GM18505 (cell line): ENCODE measurements at regions not wholly inside any gene's neighbourhood (a gene's known extent, or its start where the extent isn't known, plus 50 kb on each side); places are given as distances from the start of the nearest gene placed in this dataset.

Experiments
- ATAC-seq: cut with Tn5 transposase; IDR thresholded peaks from one replicate; pipeline ENCODE4 v1.9.1; 2021; ENCODE audit not compliant: unreplicated experiment
- POLR2A ChIP-seq: IDR thresholded peaks from 4 replicates; pipeline ENCODE4 v1.6.1; 2011; ENCODE audit warnings: borderline replicate concordance; ENCODE audit not compliant: insufficient read depth, insufficient read length; ENCODE audit errors: extremely low read depth

DNA sequence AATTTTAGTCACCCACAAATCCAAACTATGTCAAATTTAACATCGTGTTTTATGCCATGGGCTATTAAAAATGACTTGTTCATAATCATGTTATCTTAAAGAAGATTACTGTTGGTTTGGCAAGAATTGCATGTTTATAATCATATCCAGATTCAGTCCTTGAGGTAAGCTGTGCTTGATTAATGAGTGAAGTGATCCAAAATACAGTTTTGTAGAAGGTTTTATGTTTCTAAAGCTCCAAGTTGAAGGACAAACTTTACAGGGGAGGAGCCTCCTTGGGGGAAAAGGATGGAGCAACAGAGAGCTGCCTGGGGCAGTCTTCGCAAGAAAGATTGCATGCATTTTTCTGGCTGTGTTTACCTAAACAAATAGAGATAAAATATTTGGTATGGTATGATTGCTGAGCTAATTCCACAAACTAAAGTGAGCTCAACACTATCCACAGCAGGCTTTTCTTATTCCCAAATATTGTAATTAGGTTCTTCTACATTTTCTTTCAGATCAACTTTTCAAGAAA lies 189.5 kb upstream of the TYRP1 start:
- ATAC-seq = no peak
- no peak for TF ChIP-seq POLR2A

DNA sequence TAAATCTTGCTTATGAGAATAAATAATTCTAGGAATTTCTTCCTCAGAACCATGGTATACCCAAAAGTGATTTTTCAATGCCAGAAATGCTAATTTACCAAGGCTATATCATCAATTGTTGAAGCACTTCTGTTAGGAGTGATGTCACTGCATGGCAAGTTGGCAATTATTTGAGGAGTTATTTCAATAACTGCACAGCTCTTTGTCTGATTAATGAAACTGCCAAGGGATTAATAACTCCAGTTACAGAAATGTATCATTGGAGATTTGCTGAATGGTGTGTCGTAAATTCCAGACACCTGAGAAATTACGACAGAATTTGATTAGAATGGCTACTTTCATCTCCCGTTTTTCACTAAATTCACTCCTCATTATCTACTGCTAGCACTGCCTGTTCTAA lies 182.6 kb upstream of the TYRP1 start:
- no peak for ATAC-seq
- no peak for TF ChIP-seq POLR2A

DNA sequence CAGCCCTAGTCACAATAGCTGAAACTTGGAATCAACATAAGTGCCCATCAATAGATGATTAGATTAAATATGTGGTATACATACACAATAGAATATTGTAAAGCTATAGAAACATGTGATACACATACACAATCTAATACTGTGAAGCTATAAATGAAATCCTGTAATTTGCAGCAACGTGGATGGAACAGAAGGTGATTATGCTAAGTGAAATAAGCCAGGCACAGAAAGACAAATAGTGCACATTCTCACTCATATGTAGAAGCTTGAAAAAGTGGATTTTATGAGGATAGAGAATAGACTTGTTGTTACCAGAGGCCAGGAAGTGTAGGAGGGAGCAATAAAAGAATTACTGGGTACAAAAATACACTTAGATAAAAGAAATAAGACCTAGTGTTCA lies 181.5 kb upstream of the TYRP1 start:
- no peak for ATAC-seq
- TF ChIP-seq POLR2A = no peak

DNA sequence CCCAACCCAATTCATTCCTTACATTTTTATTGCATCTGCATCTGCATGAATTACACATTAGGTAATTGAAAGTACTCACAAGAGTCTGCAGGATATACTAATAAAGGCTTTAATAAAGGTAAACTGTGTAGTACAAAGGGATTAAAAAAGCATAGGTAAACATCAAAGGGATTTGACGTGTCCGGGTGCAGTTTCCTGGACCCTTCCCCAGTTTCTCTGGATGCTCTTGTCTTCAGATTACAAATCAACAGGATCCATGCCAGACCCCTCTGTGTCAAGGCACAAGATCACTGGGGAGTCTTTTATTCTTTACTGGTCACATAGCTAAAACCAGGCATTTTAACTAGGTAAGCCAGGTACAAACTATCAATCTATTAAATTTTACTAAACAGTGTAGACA lies 177.2 kb upstream of the TYRP1 start:
- TF ChIP-seq POLR2A = no peak
- no peak for ATAC-seq

DNA sequence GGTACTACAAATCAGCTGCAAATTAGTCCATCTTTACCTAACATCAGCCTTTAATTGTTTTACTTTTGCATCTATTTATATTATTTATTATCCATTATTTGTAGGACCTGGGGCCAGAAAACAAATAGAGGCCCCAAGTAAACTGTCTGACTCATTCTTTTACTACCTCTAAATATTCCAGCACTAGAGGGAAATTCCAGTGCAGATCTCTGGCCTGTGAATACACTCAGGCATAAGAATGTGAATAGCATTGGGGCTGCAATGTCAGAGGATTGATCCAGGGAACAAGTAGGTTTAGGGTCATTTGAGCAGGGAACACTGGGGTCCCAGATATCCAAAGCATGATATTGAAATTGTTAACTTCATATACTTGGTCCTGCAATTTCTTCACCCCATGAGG lies 176.6 kb upstream of the TYRP1 start:
- TF ChIP-seq POLR2A = no peak
- no peak for ATAC-seq

DNA sequence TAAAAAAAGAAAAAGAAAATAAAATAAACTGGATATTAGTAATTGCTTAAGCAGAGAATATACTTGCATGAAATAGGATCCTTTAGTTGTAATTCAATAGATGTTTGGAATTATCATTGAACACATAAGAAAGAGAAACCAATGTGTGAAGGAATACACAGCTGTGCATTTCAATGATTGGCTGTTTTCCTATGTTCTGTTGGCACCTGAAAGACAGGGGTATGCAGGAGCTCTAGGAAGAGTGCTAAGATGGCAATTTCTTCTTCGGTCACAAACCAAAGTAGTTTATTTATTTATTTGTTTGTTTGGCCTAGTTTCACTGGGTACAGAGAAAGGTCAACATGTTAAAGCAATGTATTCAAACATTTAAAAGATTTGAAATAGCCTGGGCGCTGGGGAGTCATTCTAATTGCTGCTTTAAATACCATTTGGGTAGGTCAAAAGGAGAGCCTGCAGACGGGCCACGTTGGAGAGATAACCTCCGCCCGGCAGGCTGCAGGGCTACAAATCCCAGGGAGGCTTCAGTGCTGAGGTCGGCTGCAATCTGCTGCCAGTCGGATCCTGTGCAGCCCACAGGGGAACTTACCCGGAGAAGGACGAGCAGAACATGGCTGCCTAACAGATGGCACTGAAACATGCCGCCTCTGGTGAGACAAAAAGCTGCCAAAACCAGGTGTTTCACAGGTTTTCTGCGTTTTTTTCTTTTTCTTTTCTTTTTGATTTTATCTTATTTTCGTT lies 154.2 kb upstream of the TYRP1 start:
- TF ChIP-seq POLR2A = no peak
- ATAC-seq = no peak

DNA sequence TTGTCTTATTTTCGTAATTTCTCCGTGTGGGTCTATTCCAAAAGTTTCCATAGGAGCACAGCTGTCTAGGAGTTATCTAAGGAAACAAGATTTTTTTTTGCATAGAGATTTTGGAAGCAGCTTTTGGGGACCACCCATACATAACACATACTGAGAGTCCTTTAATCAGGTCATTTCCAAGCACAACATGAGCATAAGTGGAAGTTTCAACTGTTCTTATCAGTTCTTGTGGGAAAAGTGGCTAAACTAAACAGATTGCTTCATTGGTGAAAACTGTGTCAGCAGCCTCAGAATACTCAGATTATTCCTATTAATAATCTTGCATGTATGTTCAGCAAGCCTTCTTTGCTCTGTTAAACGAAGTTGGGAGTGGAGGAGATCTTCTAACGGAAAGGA lies 153.6 kb upstream of the TYRP1 start:
- no peak for TF ChIP-seq POLR2A
- ATAC-seq = no peak

DNA sequence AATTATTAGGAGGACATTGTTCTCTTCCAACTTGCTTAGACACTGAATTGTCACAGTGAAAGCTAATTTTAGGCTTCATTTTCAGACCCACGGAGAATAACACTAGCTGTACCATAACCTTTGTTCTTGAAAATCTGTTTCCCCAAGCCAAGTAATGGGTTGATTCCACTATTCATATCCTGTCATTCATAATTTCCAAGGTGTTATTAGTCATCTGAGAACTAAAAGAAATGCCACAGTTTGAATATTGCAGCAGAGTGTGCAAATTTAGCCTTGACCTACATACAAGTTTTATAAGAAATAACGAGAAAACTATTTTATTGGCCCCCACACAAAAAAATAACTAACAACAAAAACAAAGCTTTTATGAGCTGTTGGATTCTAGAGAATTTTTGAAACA lies 148.5 kb upstream of the TYRP1 start:
- TF ChIP-seq POLR2A = no peak
- no peak for ATAC-seq

DNA sequence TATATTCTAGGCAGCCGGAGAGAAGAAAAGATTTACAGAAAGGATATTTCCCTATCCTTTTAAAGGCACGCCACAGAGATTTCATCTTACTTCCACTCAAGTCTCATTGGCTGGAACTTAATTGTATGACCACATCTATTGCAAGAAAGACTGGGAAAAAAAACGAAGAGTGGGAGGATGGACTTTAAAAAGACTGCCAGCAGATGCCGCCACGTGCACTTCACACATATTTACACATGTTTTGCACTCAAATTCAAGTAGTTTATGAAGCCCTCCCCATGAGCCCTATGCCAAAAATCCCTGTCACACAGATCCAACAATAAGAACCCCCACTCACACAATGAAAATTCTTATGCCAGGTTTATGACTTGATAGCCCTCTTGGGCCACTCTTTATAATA lies 138.5 kb upstream of the TYRP1 start:
- no peak for ATAC-seq

DNA sequence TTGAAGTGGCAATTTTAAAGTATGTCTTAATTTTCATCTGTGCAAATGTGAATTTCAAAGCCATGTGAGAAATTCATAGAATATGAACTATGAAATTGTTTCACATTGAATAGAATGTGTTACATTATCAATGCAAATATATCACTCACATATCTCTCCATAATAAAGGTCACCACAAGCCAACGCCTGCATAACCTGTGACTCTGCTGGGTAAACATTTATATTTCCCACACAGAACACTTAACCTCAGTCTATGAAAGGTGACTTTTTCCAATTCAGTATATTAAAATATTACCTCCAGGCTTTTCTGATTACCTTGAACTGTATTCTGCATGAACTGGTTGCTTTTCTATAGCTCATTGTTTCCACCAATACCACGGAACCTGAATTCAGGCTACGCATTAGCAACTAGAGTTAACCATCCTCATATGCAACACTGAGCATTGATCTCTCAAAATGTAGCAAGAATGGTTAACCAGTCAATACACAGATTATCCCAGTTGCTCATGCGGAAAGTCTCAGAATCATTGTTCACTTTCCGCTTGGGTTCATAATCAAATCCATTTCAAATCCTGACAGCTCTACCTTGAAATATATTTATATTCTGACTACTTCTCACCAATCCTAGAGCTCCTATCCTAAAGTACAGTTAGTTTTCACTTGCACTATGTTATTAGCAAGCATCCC lies 126.6 kb upstream of the TYRP1 start:
- no peak for TF ChIP-seq POLR2A
- no peak for ATAC-seq

More for the DNA sequence above, 138.5 kb upstream of the TYRP1 start:
- no peak for TF ChIP-seq POLR2A

DNA sequence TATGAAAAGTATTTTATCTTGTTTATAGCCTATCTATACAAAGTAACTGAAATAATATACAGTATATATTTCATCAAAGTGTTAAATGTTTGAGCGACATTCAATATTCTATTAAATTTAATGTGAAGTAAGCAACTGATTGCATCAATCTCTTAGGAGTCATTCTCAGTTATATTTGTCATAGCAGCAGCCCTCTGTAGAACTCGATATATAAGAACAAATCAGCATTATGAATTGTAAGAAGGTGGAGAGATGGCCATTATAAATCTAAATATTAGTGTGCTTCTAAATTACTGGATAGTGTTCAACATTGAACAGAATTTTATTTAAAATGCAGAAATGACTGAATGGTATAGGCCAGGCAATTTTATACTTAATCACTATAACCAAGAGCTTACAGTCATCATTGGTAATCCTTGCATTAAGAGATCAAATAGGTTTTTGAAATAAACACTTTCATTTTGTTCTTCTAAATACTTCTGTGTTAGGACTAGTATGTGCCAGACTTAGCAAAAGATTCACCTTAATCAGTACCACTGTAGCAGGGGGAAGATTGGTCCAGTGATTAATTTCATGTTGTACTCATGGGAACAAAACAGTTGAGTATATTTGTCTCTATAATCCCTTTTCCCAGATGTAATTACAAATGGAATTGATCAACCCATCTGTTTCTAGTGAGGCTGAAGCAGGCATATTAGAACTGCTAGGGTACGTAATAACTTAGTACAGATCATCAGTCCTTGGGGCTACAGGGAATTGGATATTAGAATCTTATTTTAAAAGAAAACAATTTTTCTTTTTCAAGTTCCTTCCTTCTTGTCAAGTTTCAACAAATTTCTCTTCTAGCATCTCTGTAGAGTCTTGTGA lies 108.3 kb upstream of the TYRP1 start:
- ATAC-seq = no peak
- TF ChIP-seq POLR2A = no peak

DNA sequence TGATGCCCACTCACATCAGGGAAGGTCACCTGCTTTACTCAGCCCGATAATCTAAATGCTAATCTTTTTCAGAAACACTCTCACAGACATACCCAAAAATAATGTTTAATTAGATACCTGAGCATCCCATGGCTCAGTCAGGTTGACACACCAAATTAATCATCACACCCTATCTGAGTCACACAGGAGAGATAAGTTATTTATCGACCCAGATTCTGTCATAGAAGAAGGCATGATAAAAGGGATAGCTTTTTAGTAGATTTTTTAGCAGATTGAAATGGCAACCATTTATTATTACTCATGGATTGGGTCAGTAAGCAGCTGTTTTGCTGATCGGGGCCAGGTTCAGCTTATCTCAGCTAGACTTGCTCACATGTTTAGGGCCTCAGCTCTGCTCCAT lies 97.8 kb upstream of the TYRP1 start:
- no peak for ATAC-seq
- TF ChIP-seq POLR2A = no peak

DNA sequence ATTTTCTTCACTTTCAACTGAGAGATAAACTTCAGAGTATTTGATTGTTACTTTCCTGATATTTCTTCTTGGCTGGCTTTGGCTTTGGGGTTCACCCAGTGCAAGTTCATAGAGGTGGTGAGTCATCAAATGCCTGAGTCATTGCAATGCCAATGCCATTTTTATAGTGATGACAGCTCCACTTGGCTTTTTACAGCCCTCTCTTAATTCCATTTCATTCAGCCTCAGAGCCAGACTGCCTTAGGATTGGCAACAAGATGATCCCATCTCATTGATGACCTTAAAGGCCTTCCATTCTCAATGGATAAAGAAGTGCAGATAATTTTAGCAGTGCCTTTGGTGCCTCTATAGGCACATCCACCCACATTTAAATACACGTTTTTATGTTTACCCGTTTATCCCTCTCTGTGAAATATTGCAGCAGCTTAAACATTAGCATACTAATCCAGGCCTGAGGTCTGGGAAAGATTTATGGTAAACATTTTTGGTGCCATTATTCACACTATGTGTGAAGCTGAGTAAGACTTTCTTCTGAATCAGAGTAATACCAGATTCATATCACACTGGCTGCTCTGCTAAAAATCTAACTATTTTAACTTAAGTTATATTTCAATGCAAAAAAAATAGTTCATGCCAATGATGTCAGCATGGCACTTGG lies 88.9 kb upstream of the TYRP1 start:
- no peak for TF ChIP-seq POLR2A
- ATAC-seq = no peak
